Omental fat pad (tissue), 3 donors: ENCODE measurements at regions not wholly inside any gene's neighbourhood (a gene's known extent, or its start where the extent isn't known, plus 50 kb on each side); places are given as distances from the start of the nearest gene placed in this dataset.

Source experiments
- ATAC-seq: fragments of 150-250 bp; one replicate; pipeline ENCODE4 v1.9.1; 2016; ENCODE audit warnings: mild to moderate bottlenecking, moderate library complexity; ENCODE audit not compliant: low FRiP score
- DNase-seq: peaks from one replicate; pipeline ENCODE4 v3.0.0-alpha.2; 2019; ENCODE audit warnings: low spot score
- CTCF ChIP-seq, 3 donors: fragments of 450-650 bp; IDR thresholded peaks; one replicate each; pipeline ENCODE4 v1.5.1; 2016 to 2017; ENCODE audit warnings: antibody characterized with exemption in 3 of 3, mild to moderate bottlenecking in 3 of 3, moderate library complexity in 2 of 3

- ATAC-seq (peak; percentile 70), DNase-seq (peak; percentile 58)
- peak in 1 of 3 donors; percentile 18 for TF ChIP-seq CTCF (IDR thresholded peaks at IDR 0.05)
Observed at GRCh38 chr16:87062569-87063442, 254.4 kb downstream of the C16orf95 start.

DNA sequence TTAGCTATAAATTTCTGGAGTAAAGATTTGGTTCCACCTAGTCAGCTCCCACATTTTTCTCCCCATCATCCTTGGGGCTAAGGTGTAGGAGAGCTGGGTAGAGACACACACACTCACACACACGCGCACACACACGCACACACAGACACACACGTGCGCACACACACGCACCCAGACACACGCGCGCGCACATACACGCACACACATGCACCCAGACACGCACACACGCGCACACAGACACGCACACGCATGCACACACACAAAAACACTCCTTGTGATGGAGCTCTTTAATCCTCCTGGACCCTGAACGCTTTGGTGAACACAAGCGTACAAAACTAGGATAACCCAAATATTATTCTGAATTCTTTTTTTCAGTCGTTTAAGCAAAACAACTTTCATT lies 253.6 kb downstream of the C16orf95 start:
- no peak for DNase-seq
- no peak for ATAC-seq
- no peak for TF ChIP-seq CTCF (IDR thresholded peaks at IDR 0.05)

- no peak for DNase-seq
- no peak for ATAC-seq
- no peak for TF ChIP-seq CTCF (IDR thresholded peaks at IDR 0.05)
Observed at GRCh38 chr16:87064731-87065445, 252.3 kb downstream of the C16orf95 start.

- ATAC-seq (no peak), DNase-seq (no peak)
Observed at GRCh38 chr16:87065446-87066132, 251.6 kb downstream of the C16orf95 start.

GRCh38 chr16:87066133-87067002 lies 250.8 kb downstream of the C16orf95 start:
- ATAC-seq, result no peak
- no peak for DNase-seq
- no peak for TF ChIP-seq CTCF (IDR thresholded peaks at IDR 0.05)

More at GRCh38 chr16:87065446-87066132, 251.6 kb downstream of the C16orf95 start:
- no peak for TF ChIP-seq CTCF (IDR thresholded peaks at IDR 0.05)

DNA sequence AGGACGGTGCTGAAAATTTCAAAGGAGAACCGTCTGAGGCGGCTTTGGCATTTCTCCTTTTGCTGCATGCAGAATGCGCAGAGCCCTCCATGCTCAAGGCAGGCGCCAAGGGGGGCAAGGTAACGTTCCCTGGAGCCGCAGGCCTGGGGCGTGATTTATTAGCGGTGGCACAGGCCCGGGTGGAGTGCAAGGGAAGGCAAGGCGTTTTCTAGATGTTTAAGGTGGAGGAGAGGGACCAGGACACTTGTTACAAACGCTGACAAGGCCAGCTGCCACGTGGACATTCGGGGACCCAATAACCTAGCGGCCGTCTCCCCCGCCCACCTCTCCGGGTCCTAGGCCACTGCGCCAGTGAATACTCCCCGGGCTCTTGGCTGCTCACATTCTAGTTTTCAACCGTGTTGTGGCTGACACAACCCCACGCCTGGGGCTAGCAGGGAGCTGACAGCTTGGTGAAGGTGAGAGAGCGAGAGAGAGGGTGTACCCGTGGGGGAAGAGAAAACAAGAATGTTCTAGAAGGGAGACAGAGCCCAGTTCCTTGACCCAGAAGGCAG lies 250.1 kb downstream of the C16orf95 start:
- no peak for DNase-seq
- no peak for TF ChIP-seq CTCF (IDR thresholded peaks at IDR 0.05)
- no peak for ATAC-seq
